SK-N-MC (cell line): ENCODE measurements at regions not wholly inside any gene's neighbourhood (a gene's known extent, or its start where the extent isn't known, plus 50 kb on each side); places are given as distances from the start of the nearest gene placed in this dataset.

ENCODE experiments used
- EZH2 ChIP-seq: fragments of 200-600 bp; sonication (generic); IDR thresholded peaks from one replicate; pipeline ENCODE4 v1.6.1; 2017; ENCODE audit warnings: antibody characterized with exemption
- FOXP2 ChIP-seq: optimal IDR thresholded peaks from 2 replicates; pipeline ENCODE3; 2011; ENCODE audit warnings: mild to moderate bottlenecking, moderate library complexity; ENCODE audit not compliant: insufficient read depth; ENCODE audit errors: extremely low read length, control extremely low read depth
- POLR2AphosphoS5 ChIP-seq: IDR thresholded peaks from 2 replicates; pipeline ENCODE4 v1.6.1; 2012; ENCODE audit warnings: mild to moderate bottlenecking, low read depth, low read length, borderline replicate concordance

GRCh38 chr2:41890341-41890740, 157.5 kb upstream of the PKDCC start:
- TF ChIP-seq EZH2 = no peak
- TF ChIP-seq POLR2AphosphoS5 = no peak
- TF ChIP-seq FOXP2 = no peak
